AG04450 (cell line): ENCODE measurements at regions not wholly inside any gene's neighbourhood (a gene's known extent, or its start where the extent isn't known, plus 50 kb on each side); places are given as distances from the start of the nearest gene placed in this dataset.
A peak's percentile ranks its signal among the peaks of the same experiment; 100 is the strongest.

Source experiments
- CTCF ChIA-PET: fragments of 300-600, 350-600 bp; formaldehyde crosslinking; extraction: SDS; loops from one replicate; lab custom pipeline; 2022; ENCODE audit warnings: antibody characterized with exemption, inconsistent platforms; lab: Charles Lee
- POLR2A ChIA-PET: fragments of 350-600 bp; formaldehyde crosslinking; extraction: SDS; loops from one replicate; lab custom pipeline; 2021; ENCODE audit warnings: antibody characterized with exemption, inconsistent platforms; lab: Yijun Ruan, JAX
- DNase-seq: peaks from one replicate; pipeline ENCODE4 v3.0.0-alpha.2; 2011; ENCODE audit warnings: low read depth, low spot score
- H3K27ac ChIP-seq: one replicate; pipeline ENCODE4 v1.5.1; 2012; ENCODE audit warnings: low read depth, low read length, control low read depth
- H3K27me3 ChIP-seq: one replicate; pipeline ENCODE4 v1.6.0; 2012; ENCODE audit warnings: low read length; ENCODE audit not compliant: control insufficient read depth, insufficient read depth
- H3K4me3 ChIP-seq: 2 replicates; pipeline ENCODE4 v1.5.1; 2011; ENCODE audit warnings: mild to moderate bottlenecking, low read depth, low read length, control low read depth
- H3K9me3 ChIP-seq: 2 replicates; pipeline ENCODE4 v1.5.1; 2012; ENCODE audit warnings: low read length; ENCODE audit not compliant: control insufficient read depth, insufficient read depth
- CTCF ChIP-seq: IDR thresholded peaks from 2 replicates; pipeline ENCODE4 v1.5.1; 2011; ENCODE audit warnings: low read depth, low read length, control low read depth, inconsistent platforms

DNA sequence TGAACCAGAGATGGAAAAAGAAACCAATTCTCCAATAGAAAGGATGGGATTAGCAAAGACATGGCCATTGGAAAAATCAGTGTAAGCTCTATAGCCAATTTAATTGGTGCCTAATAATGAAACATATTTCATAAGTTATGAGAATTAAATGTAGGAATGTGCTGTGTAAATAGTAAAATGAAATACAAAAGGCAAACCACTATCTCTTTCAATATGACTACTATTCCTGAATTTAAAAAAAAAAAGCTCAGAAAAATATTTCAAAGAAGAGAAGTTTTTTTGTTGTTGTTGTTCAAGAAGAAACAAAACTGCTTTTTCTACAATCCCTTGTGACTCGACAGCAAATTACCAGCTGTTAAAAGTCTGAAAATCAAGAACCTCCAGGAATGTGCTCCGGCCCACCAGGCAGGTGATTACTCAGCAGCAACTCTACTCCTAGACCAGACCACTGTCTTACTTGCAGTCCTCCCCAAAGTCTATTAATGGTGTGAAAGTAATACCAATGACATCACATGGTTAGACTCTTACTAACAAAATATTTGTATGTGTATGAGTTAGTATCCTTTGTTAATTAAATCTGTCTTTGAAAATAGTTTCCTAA, 362.4 kb downstream of the KCTD12 start:
- H3K27ac ChIP-seq = no peak overlapping the region
- POLR2A ChIA-PET = no interaction called here
- TF ChIP-seq CTCF = no peak
- CTCF ChIA-PET = interaction anchor here (0.8 kb wide), 1 partner anchor 75 kb away, joined by 3 read pairs; no protein-coding TSS in a partner anchor
- no peak for DNase-seq
- H3K27me3 ChIP-seq = no peaks in the 10 kb centered on the region
- no peak overlapping the region for H3K4me3 ChIP-seq
- H3K9me3 ChIP-seq = peaks cover 5% of the 10 kb centered on the region

DNA sequence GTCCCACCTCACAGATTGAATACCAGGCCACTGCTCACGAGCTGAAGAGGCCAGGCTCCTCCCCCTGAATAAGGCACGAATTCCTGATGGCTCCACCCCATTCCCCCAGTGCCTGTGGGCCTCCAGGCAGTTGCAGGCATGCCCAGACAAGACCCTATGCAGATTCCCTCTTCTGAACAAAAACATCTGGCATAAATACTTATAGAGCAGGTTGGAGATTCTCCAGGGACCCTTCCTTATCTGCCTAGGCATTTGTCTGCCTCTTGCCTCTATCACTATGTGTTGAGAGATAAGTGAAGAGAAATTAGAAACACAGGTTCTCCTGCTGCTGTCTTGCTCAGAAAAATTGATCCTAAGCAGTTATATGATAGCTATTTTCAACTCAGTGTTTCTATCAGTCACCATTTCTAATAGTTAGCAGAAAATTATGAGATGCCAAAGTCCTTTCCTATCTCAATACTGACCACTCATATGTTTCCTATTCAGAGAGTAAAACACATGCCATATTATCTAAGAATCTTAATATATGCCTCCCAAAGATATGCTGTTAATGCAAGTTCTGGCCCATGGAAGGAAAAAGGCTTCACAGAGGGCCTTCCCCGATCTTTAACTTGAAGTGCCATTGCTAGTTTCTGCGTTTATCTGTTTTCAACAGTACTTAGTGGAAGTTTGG, 364.0 kb downstream of the KCTD12 start:
- Histone ChIP-seq H3K27me3 (no peaks in the 10 kb centered on the region), H3K4me3 (no peak overlapping the region), H3K27ac (peak overlapping the region; percentile 47), H3K9me3 (peaks cover 5% of the 10 kb centered on the region)
- CTCF ChIA-PET = no interaction called here
- no peak for DNase-seq
- POLR2A ChIA-PET = no interaction called here
- no peak for TF ChIP-seq CTCF

DNA sequence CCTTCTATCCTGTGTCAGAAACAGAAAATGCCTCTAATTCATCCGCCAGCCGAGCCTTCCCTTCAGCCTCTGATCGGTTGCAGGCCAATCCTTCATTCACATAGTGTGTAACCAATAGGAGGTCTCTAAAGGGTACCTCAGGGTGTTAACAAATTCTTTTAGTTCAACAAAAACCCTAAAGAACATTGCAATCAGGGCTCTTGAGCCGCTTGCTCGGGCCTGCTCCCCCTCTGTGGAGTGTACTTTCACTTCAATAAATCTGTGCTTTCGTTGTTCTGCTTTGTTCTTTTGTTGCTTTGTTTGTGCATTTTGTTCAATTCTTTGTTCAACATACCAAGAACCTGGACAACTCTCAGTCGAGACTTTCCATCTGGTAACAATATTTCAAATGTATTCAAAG, 366.5 kb downstream of the KCTD12 start:
- no peak overlapping the region for H3K27ac ChIP-seq
- H3K4me3 ChIP-seq = no peak overlapping the region
- no peaks in the 10 kb centered on the region for H3K27me3 ChIP-seq
- CTCF ChIA-PET = no interaction called here
- TF ChIP-seq CTCF = no peak
- DNase-seq = no peak
- POLR2A ChIA-PET = no interaction called here
- peaks cover 5% of the 10 kb centered on the region for H3K9me3 ChIP-seq

- no peak overlapping the region for H3K27ac ChIP-seq
- H3K27me3 ChIP-seq = no peaks in the 10 kb centered on the region
- no peak overlapping the region for H3K4me3 ChIP-seq
- TF ChIP-seq CTCF = no peak
- CTCF ChIA-PET = no interaction called here
- POLR2A ChIA-PET = interaction anchor here (0.6 kb wide), 1 partner anchor 187 kb away, joined by 6 read pairs; no protein-coding TSS in a partner anchor
- DNase-seq = no peak
- H3K9me3 ChIP-seq = peaks cover 2% of the 10 kb centered on the region
Observed at GRCh38 chr13:76516586-76516985, 369.6 kb downstream of the KCTD12 start.

DNA sequence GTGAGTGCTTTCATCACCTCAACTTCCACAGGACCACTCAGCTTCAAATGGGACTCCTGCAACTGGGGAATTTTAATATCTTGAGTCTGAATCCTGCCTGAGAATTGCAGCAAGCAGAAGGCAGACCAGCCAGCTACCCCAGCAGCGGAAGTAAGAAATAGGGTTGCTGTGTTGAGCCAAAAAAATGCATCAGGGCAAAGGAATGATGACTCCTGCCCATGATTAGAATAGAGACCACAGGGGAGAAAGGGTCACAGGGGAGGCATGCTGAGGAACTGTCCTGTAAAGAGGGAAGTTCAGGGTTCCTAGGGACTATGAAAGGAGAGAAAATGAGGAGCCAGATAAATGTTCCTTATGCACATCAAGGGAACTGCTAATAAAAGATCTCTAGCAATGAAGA, 370.2 kb downstream of the KCTD12 start:
- Histone ChIP-seq H3K4me3 (no peak overlapping the region), H3K27me3 (no peaks in the 10 kb centered on the region), H3K27ac (peak overlapping the region; percentile 32), H3K9me3 (no peaks in the 10 kb centered on the region; the same call in 1 of the 2 replicates)
- TF ChIP-seq CTCF = no peak
- peak; percentile 78 for DNase-seq
- CTCF ChIA-PET = no interaction called here
- POLR2A ChIA-PET = no interaction called here
